Suprapubic skin (tissue), 4 donors: ENCODE measurements at regions not wholly inside any gene's neighbourhood (a gene's known extent, or its start where the extent isn't known, plus 50 kb on each side); places are given as distances from the start of the nearest gene placed in this dataset.

Source experiments
- EP300 ChIP-seq: sonication (generic); formaldehyde crosslinking; IDR thresholded peaks from one replicate; pipeline ENCODE4 v1.6.1; 2017; ENCODE audit warnings: antibody characterized with exemption
- POLR2A ChIP-seq, 2 donors: fragments of 450-650 bp; IDR thresholded peaks; one replicate each; pipeline ENCODE4 v1.6.1; 2017; ENCODE audit warnings: antibody characterized with exemption in 2 of 2, mild to moderate bottlenecking in 2 of 2, moderate library complexity in 2 of 2
- POLR2AphosphoS5 ChIP-seq, 3 donors: sonication (generic); formaldehyde crosslinking; IDR thresholded peaks; one replicate each; pipeline ENCODE4 v1.6.1; 2017; ENCODE audit warnings: antibody characterized with exemption in 3 of 3
- TF ChIP-seq, protein P1 (sequence below), 2 donors: fragments of 200-600 bp in 1 of 2; fragments of 450-650 bp in 1 of 2; sonication (generic) in 1 of 2; IDR thresholded peaks; one replicate each; pipeline ENCODE4 v1.5.1; 2016 to 2019; ENCODE audit warnings: antibody characterized with exemption in 2 of 2, mild to moderate bottlenecking in 1 of 2, moderate library complexity in 1 of 2

DNA sequence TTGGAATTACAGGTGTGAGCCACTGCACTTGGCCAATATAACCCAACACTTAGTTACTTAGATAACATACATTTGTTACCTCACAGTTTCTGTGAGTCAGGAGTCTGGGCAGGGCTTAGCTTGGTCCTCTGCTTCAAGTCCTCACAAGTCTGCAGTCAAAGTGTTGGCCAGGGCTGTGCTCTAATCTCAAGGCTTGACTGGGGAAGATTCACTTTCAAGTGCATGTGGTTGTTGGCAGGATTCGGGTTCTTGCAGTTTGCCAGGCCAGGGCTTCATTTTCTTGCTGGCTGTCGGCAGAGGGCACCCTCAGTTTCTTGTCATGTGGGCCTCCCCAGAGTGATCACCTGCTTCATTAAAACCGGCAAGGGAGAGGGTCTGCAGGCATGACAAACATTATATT, 103.7 kb downstream of the SLC4A3 start:
- TF ChIP-seq POLR2A (IDR thresholded peaks at IDR 0.05) (no peak), POLR2AphosphoS5 (IDR thresholded peaks at IDR 0.05) (no peak), EP300 (no peak)
- TF ChIP-seq, protein P1, sequence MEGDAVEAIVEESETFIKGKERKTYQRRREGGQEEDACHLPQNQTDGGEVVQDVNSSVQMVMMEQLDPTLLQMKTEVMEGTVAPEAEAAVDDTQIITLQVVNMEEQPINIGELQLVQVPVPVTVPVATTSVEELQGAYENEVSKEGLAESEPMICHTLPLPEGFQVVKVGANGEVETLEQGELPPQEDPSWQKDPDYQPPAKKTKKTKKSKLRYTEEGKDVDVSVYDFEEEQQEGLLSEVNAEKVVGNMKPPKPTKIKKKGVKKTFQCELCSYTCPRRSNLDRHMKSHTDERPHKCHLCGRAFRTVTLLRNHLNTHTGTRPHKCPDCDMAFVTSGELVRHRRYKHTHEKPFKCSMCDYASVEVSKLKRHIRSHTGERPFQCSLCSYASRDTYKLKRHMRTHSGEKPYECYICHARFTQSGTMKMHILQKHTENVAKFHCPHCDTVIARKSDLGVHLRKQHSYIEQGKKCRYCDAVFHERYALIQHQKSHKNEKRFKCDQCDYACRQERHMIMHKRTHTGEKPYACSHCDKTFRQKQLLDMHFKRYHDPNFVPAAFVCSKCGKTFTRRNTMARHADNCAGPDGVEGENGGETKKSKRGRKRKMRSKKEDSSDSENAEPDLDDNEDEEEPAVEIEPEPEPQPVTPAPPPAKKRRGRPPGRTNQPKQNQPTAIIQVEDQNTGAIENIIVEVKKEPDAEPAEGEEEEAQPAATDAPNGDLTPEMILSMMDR (IDR thresholded peaks at IDR 0.05) = no peak
